A549 (cell line): ENCODE measurements at regions not wholly inside any gene's neighbourhood (a gene's known extent, or its start where the extent isn't known, plus 50 kb on each side); places are given as distances from the start of the nearest gene placed in this dataset.

Experiments
- ATAC-seq, 2 experiments: fragments of 200-7000 bp in 1 of 2; fragments of >200 bp in 1 of 2; cut with Nextera tagmentation in 1 of 2; cut with Tn5 transposase in 1 of 2; 3 replicates each; pipeline versions ENCODE4 v1.8.0 to v1.9.1; 2018 to 2020; ENCODE audit warnings: mild to moderate bottlenecking in 1 of 2, moderate library complexity in 1 of 2
- CTCF ChIA-PET: fragments of 300-600 bp; sonication (Branson Sonifier 250); formaldehyde crosslinking; extraction: SDS; loops from one replicate; lab custom pipeline; 2021; ENCODE audit warnings: antibody characterized with exemption, inconsistent platforms; lab: Yijun Ruan, JAX
- POLR2A ChIA-PET: fragments of 350-600 bp; formaldehyde crosslinking; extraction: SDS; loops from one replicate; lab custom pipeline; 2021; ENCODE audit warnings: antibody characterized with exemption, inconsistent platforms; lab: Yijun Ruan, JAX
- DNase-seq, 2 experiments: peaks; one replicate each; pipeline versions ENCODE4 v3.0.0 to v3.0.0-alpha.2; 2011 to 2016; ENCODE audit warnings: low read depth in 1 of 2, low spot score in 1 of 2
- FAIRE-seq: peaks from 2 replicates; lab custom pipeline; 2011; peaks lifted over from hg19 to GRCh38; lab: Jason Lieb, UNC
- H3K27ac ChIP-seq, 2 experiments: fragments of >200 bp; sonication (Bioruptor Twin); formaldehyde crosslinking; 3 replicates each; pipeline ENCODE4 v1.5.1; 2016 to 2017
- H3K4me1 ChIP-seq: fragments of >200 bp; sonication (Bioruptor Twin); formaldehyde crosslinking; 3 replicates; pipeline ENCODE4 v1.6.1; 2016
- H3K4me2 ChIP-seq: fragments of >200 bp; sonication (Bioruptor Twin); formaldehyde crosslinking; 3 replicates; pipeline ENCODE4 v1.6.1; 2016
- H3K4me3 ChIP-seq: fragments of >200 bp; sonication (Bioruptor Twin); formaldehyde crosslinking; 3 replicates; pipeline ENCODE4 v1.5.1; 2016
- H3K9me3 ChIP-seq: fragments of >200 bp; sonication (Bioruptor Twin); formaldehyde crosslinking; 3 replicates; pipeline ENCODE4 v1.6.1; 2016
- BHLHE40 ChIP-seq: IDR thresholded peaks from 2 replicates; pipeline ENCODE4 v1.6.1; 2012; ENCODE audit warnings: low read depth, low read length, inconsistent platforms
- CEBPB ChIP-seq, 2 experiments: fragments of >200 bp in 1 of 2; sonication (Bioruptor Twin) in 1 of 2; formaldehyde crosslinking in 1 of 2; IDR thresholded peaks; 2 replicates each; pipeline ENCODE4 v1.6.1; 2012 to 2016
- EHF ChIP-seq: fragments of 250-450 bp; sonication (Bioruptor Pico); IDR thresholded peaks from 2 replicates; pipeline ENCODE4 v1.5.0; 2020; ENCODE audit warnings: mild to moderate bottlenecking
- EHMT2 ChIP-seq: fragments of 200-600 bp; sonication (generic); IDR thresholded peaks from 2 replicates; pipeline ENCODE4 v1.6.1; 2016; ENCODE audit warnings: antibody characterized with exemption, low read depth, mild to moderate bottlenecking, moderate library complexity
- EP300 ChIP-seq, 2 experiments: fragments of >200 bp; sonication (Bioruptor Twin); formaldehyde crosslinking; IDR thresholded peaks; 2 replicates in 1 of 2; 3 replicates in 1 of 2; pipeline ENCODE4 v1.6.1; 2016 to 2017
- ESRRA ChIP-seq: fragments of 150-350 bp; IDR thresholded peaks from 2 replicates; pipeline ENCODE4 v1.6.1; 2014; ENCODE audit warnings: mild to moderate bottlenecking, low read length, borderline replicate concordance
- FOSB ChIP-seq: fragments of 250-450 bp; sonication (Bioruptor Pico); IDR thresholded peaks from 2 replicates; pipeline ENCODE4 v1.5.0; 2020; ENCODE audit warnings: mild to moderate bottlenecking, moderate library complexity
- FOSL2 ChIP-seq, 2 experiments: fragments of 450-650 bp in 1 of 2; fragments of >200 bp in 1 of 2; sonication (Bioruptor Twin) in 1 of 2; formaldehyde crosslinking; IDR thresholded peaks; 2 replicates each; pipeline versions ENCODE4 v1.5.0 to v1.6.1; 2016 to 2020; ENCODE audit warnings: mild to moderate bottlenecking in 1 of 2, moderate library complexity in 1 of 2
- HEYL ChIP-seq: fragments of 250-450 bp; sonication (Bioruptor Pico); IDR thresholded peaks from 2 replicates; pipeline ENCODE4 v1.8.0; 2021; ENCODE audit warnings: mild to moderate bottlenecking, moderate library complexity
- HOXB13 ChIP-seq: fragments of 250-450 bp; sonication (Bioruptor Pico); IDR thresholded peaks from 2 replicates; pipeline ENCODE4 v1.5.0; 2020; ENCODE audit warnings: low read depth, mild to moderate bottlenecking, moderate library complexity
- JUNB ChIP-seq: fragments of >200 bp; sonication (Bioruptor Twin); formaldehyde crosslinking; IDR thresholded peaks from 2 replicates; pipeline ENCODE4 v1.6.1; 2016
- MAFK ChIP-seq: fragments of 450-650 bp; IDR thresholded peaks from 2 replicates; pipeline ENCODE4 v1.6.1; 2014; ENCODE audit not compliant: partially characterized antibody
- PHF8 ChIP-seq: fragments of 200-600 bp; sonication (generic); IDR thresholded peaks from 2 replicates; pipeline ENCODE4 v1.6.1; 2016; ENCODE audit warnings: low read depth, mild to moderate bottlenecking, antibody characterized with exemption, moderate library complexity, borderline replicate concordance
- RARB ChIP-seq: fragments of 250-450 bp; sonication (Bioruptor Pico); IDR thresholded peaks from 2 replicates; pipeline ENCODE4 v1.8.0; 2021; ENCODE audit warnings: mild to moderate bottlenecking, moderate library complexity
- RCOR1 ChIP-seq: fragments of 150-350 bp; IDR thresholded peaks from 2 replicates; pipeline ENCODE4 v1.6.1; 2014; ENCODE audit warnings: antibody characterized with exemption, low read length, low read depth
- ZNF302 ChIP-seq: fragments of 250-450 bp; sonication (Bioruptor Pico); IDR thresholded peaks from 2 replicates; pipeline ENCODE4 v1.9.0; 2021; ENCODE audit warnings: inconsistent platforms, mild to moderate bottlenecking, moderate library complexity
- WGBS: methylation state at CpG from one replicate; pipeline ENCODE4 v1.1.6; 2017; ENCODE audit errors: missing lambda C conversion rate; 5-methylcytosine and 5-hydroxymethylcytosine counted together
- TF ChIP-seq, protein P1 (sequence below): fragments of >200 bp; sonication (Bioruptor Twin); formaldehyde crosslinking; IDR thresholded peaks from 2 replicates; pipeline ENCODE4 v1.6.1; 2016
- TF ChIP-seq, protein P2 (sequence below): IDR thresholded peaks from 2 replicates; pipeline ENCODE4 v1.6.1; 2012; ENCODE audit warnings: low read depth, borderline replicate concordance
- TF ChIP-seq, protein P3 (sequence below): fragments of 250-450 bp; sonication (Bioruptor Pico); IDR thresholded peaks from 2 replicates; pipeline ENCODE4 v1.5.0; 2021; ENCODE audit warnings: mild to moderate bottlenecking, moderate library complexity, borderline replicate concordance

DNA sequence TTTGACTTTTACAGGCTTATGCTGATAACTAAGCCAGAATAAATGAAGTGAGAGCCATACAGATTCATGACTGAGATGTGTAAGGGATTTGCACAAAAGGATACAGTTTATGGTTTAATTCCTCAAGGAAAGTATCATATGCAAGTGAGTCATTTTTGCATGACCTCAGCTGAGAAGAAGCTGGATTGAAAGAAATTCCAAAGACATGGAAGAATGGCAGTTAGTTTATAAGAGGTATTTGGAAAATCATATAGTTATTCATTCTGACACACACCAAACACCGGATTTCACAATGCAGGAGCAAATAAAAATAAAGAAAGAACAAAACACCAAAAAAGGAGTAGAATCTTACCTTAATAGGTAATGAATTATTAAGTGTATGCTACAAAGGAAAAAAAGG is 83.2 kb upstream of the RND3 start (continued):
- peak; percentile 67; the same call in 1 of the 2 replicates for TF ChIP-seq FOSL2 (IDR thresholded peaks at IDR 0.05)
- peak; percentile 88 for TF ChIP-seq FOSL2 (CRISPR knock-in tag; IDR thresholded peaks at IDR 0.05)
- peak; percentile 88 for TF ChIP-seq JUNB
- no peak for TF ChIP-seq ESRRA
- TF ChIP-seq, protein P1, sequence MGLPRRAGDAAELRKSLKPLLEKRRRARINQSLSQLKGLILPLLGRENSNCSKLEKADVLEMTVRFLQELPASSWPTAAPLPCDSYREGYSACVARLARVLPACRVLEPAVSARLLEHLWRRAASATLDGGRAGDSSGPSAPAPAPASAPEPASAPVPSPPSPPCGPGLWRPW: peak; percentile 49; the same call in 1 of the 2 replicates
- TF ChIP-seq EP300 (IDR thresholded peaks at IDR 0.05): peak; percentile 51 to 54; a peak in 2 of 5 replicates

DNA sequence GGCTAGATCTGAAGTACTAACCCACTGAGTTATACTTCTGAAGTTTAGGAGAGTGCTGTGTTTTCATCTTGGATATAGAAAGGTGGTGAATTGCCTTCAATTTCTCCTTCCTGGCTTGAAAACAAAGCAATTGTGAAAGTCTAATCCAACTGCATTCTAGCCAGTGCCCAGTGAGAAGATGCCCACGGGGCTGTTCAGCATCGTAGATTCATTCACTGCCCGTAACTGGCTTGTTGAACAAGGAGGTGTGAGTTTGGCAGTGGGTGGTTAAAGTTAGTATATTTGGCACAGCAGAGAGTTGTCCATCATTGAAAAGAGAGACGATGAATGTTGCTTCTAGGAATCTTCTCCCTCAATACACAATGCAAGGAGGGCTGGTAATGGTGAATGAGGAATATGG is 82.3 kb upstream of the RND3 start:
- ATAC-seq (no peak), FAIRE-seq (no peak), DNase-seq (no peak)
- ChIA-PET CTCF (interaction anchor here (1.3 to 1.7 kb wide), 4 partner anchors 13 to 81 kb away, joined by 3 to 4 read pairs (median 4); no protein-coding TSS in a partner anchor), POLR2A (no interaction called here)
- Histone ChIP-seq H3K4me3 (no peak overlapping the region), H3K9me3 (no peaks in the 10 kb centered on the region), H3K4me2 (peak overlapping the region; percentile 64; the same call in 1 of the 3 replicates), H3K27ac (peak overlapping the region; percentile 68 to 83), H3K4me1 (peaks cover 28% of the 10 kb centered on the region)
- 93% methylated on average over 4 of the region's 4 CpGs for WGBS
- TF ChIP-seq FOSB (CRISPR knock-in tag): no peak
- TF ChIP-seq CEBPB (IDR thresholded peaks at IDR 0.05): no peak
- no peak for TF ChIP-seq HEYL
- no peak for TF ChIP-seq RARB (CRISPR knock-in tag)
- TF ChIP-seq, protein P2, sequence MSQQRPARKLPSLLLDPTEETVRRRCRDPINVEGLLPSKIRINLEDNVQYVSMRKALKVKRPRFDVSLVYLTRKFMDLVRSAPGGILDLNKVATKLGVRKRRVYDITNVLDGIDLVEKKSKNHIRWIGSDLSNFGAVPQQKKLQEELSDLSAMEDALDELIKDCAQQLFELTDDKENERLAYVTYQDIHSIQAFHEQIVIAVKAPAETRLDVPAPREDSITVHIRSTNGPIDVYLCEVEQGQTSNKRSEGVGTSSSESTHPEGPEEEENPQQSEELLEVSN: no peak
- no peak for TF ChIP-seq RCOR1
- no peak for TF ChIP-seq EHMT2
- TF ChIP-seq, protein P3, sequence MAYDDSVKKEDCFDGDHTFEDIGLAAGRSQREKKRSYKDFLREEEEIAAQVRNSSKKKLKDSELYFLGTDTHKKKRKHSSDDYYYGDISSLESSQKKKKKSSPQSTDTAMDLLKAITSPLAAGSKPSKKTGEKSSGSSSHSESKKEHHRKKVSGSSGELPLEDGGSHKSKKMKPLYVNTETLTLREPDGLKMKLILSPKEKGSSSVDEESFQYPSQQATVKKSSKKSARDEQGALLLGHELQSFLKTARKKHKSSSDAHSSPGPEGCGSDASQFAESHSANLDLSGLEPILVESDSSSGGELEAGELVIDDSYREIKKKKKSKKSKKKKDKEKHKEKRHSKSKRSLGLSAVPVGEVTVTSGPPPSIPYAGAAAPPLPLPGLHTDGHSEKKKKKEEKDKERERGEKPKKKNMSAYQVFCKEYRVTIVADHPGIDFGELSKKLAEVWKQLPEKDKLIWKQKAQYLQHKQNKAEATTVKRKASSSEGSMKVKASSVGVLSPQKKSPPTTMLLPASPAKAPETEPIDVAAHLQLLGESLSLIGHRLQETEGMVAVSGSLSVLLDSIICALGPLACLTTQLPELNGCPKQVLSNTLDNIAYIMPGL (CRISPR knock-in tag): no peak
- no peak for TF ChIP-seq PHF8
- no peak for TF ChIP-seq MAFK
- TF ChIP-seq HOXB13 (CRISPR knock-in tag): no peak
- no peak for TF ChIP-seq BHLHE40

DNA sequence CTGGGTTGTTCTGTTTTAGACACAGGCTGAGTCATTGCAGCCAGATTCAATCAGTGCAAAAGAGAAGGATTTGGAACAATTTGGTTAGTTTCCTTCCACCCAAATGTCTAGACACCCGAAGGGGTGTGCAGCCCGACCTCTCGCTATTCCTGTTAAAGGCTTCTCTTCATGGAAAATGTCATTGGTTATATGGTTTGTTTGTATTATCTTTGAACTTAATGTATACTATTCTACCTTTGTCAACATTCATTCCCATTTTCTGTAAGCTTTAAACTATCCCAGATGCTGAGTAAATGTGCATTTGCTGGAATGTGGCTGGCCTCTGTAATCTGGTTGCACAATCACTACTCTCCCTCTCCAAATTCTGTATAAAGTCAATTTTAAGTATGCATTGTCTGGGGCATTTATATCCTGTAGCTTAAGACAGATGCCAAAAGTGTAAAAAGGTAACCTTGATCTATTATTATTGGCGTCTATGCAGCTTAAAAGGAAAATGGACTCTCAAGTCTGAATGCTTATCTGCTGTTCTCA is 80.4 kb upstream of the RND3 start:
- no peaks in the 10 kb centered on the region for H3K9me3 ChIP-seq
- peak overlapping the region in 1 of 2 experiments; percentile 49; a peak in 2 of 6 replicates for H3K27ac ChIP-seq
- WGBS: 81% methylated on average over 4 of the region's 4 CpGs
- ChIA-PET CTCF (interaction anchor here (0.9 to 1.1 kb wide), 2 partner anchors 17 to 28 kb away, joined by 3 read pairs; no protein-coding TSS in a partner anchor), POLR2A (no interaction called here)
- H3K4me2 ChIP-seq: 0 out of 3 replicates have a peak overlapping the region, but pooled peaks have one; percentile 4
- peaks cover 28% of the 10 kb centered on the region for H3K4me1 ChIP-seq
- FAIRE-seq (no peak), ATAC-seq (no peak), DNase-seq (no peak)
- no peak overlapping the region for H3K4me3 ChIP-seq
- TF ChIP-seq EHF (CRISPR knock-in tag) (no peak), CEBPB (IDR thresholded peaks at IDR 0.05) (peak; percentile 33 to 68; a peak in 3 of 4 replicates), ZNF302 (CRISPR knock-in tag) (no peak)
